HG03196 (cell line): ENCODE measurements at regions not wholly inside any gene's neighbourhood (a gene's known extent, or its start where the extent isn't known, plus 50 kb on each side); places are given as distances from the start of the nearest gene placed in this dataset.

ENCODE experiments used
- ATAC-seq: cut with Tn5 transposase; IDR thresholded peaks from one replicate; pipeline ENCODE4 v1.9.1; 2021; ENCODE audit not compliant: unreplicated experiment

DNA sequence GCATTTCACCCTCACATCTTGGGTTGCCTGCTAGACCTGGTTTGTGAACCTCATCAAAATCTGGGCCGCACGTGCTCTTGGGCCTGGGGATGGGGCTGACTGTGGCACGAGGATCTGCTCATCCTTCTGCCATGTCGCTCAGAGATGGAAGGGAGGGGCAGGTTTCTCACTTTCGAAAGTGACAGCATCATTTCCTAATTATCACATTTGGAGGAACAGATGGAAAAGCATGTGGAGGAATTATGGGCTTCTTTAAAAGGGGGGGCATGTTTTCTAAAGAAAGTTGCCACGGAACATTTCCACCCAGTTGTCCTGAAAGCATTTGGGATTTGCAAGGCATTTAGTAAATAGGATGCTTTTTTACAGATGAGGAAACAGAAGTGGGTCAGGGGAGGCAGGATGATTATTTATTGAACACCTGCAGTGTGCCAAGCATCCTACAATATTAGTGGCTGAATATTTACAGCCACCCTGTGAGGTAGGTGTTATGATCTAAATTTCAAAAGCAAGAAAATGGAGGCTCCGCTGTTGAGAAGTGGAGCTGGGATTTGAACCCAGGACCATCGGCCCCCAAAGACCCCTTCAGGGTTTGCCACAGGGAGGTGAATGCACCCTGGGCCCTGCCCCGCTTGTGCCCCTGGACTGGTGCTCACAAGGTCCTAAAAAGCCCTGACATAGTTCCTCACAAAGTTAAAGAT lies 104.2 kb upstream of the MYCN start:
- ATAC-seq, result no peak

DNA sequence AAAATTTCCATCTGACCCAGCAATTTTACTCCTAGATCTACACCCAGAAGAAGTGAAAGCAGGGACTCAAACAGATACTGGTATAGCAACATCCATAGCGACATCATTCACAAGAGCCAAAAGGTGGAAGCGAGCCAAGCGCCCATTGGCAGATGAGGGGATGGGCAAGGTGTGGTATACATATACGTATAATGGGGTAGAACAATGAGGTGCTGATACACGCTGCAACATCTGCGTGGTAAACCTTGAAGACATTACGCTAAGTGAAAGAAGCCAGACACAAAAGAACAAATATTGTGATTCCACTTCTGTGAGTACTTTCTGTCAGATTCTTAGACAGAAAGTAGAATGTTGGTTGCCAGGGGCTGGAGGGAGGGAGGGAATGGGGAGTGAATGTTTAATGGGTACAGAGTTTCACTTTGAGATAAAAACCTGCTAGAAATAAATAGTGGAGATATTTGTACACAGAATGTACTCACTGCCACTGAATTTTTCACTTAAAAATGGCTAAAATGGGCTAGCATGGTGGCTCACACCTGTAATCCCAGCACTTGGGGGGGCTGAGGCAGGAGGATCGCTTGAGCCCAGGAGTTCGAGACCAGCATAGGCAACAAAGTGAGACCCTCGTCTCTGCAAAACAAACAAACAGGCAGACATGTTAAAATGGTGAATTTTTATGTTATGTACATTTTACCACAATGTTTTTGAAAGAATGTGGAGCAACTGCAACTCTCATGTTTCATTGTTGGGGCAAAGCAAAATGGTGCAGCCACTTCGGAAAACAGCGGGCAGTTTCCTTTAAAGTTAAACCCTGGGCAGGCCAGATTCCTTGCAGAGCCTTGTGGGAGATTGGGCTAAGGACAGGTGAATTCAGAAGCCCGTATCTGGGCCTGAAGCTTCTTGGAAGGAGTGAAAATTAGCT lies 103.4 kb upstream of the MYCN start:
- ATAC-seq, result no peak

DNA sequence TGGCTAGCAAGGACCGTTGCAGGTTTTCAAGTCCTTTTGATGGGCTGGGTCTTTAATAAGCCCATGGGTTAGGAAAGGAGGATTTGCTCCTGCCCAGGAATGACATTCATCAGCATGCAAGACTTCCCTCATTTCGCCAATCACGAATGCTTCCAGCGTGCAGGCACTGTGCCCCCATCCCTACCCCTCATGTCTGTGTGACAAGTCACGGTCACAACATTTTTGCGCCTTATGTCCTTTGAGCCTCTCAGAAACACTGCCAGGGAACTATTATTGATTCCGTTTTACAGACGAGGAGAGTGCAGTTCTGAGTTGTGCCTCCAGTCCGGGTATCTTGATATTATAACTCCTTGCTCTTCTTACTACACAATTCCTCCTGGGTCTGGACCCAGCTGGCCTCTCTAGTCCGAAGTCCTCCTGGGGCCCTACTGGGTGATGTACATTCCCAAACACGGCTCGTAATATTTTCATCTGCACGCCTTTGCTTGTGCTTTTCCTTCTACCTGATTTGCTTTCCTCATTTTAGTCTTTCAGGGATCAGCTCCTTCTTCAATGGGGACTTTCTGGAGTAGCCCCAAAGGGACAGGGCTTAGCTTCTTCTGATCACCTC lies 101.8 kb upstream of the MYCN start:
- ATAC-seq, result no peak

DNA sequence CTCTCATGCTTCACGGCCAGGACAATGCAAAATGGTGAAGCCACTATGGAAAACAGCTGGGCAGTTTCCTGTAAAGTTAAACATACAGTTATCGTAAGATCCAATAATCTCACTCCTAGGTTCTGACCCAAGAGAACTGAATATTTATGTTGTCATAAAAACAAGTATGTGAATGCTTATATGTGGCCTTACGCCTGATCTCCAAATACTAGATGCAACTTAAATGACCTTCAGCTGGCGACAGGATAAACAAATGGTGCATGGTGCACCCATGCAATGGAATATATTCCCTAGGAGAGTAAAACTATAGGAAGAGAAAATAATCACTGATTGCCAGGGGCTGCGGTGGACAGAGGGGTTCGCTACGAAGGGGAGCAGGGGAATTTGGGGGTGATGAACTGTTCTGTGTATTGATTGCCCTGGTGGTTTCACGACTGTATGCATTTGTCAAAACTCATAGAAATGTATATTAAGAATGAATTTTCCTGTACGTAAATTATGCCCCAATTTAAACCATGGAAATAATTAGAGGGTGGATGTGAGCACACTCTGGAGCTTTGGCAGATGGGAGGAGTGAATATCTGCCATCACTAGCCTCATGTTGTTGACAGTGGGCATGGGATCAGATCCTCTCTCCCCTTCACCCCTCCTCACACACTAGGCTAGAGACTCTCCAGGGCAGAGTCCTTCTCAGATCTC lies 100.8 kb upstream of the MYCN start:
- ATAC-seq, result no peak

DNA sequence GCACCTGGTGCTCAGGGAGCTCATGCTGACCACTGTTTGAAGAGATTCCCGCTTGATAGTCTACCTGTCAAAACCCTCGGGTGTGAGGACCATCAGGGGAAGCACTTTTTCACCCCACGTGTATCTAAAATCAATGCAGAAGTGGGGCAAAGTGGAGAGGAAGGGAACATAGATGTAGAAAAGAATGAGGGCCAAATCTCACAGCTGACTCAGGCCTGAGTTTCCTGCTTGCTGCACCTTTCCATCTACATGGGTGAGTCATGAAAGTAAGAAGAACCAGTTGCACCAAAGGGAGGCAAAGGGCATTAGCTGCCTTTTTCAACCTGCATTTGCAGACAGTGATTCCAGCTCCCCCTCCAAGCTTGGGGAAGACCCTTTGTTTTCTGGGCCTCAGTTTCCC lies 100.2 kb upstream of the MYCN start:
- ATAC-seq, result no peak

DNA sequence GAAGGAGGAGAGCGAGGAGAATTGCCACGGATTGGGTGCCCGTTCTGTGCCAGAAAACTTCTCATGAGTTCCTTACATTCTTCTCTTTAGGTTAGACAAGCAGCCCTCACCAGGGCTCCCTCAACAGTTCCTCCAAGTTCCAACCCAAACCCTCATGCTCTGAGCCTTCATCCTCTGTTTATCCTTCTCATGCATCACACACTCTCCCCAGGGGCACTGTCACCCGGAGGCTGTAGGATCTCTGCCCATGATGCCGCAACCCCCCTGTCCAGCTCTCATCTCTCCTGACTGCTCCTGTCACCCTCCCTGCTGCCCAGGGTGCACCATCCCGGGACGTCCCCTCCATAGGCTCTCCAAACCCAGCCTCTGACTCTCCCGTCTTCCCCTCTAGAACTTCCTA lies 99.4 kb upstream of the MYCN start:
- no peak for ATAC-seq

DNA sequence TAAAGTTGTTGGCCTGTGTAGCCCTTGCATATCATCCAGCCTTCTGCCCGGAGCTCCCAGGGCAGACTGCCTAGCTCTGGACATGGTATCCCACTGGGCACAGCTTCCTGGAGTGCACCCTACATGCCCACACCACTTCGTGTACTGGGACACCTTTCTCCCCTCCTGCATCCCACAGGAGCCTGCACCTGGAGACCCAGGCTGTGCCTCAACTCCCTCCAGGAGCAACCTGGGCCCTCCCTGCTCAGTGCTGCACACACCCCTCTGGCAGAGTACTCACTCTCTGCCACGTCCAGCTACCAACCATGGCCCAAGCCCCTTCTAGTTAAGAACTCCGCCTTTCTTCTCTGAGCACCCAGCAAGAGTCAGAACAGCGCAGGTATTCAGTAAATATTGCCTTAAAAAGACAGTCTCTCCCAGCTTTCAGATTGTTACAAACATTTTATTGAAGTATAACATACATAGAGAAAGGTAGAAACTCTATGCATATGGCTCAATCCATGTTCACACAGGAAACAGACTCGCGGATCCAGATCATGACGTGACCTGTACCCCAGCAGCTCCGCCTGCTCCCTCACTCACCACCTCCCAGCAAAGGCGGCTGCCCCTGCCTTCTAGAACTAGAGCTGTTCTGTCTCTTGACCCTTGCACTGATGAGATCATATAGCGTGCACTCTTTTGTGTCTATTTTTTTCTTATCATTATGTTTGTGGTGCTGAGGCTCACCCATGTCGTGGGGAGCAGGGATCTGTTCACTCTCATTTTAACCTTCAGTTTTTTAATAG lies 98.4 kb upstream of the MYCN start:
- no peak for ATAC-seq

DNA sequence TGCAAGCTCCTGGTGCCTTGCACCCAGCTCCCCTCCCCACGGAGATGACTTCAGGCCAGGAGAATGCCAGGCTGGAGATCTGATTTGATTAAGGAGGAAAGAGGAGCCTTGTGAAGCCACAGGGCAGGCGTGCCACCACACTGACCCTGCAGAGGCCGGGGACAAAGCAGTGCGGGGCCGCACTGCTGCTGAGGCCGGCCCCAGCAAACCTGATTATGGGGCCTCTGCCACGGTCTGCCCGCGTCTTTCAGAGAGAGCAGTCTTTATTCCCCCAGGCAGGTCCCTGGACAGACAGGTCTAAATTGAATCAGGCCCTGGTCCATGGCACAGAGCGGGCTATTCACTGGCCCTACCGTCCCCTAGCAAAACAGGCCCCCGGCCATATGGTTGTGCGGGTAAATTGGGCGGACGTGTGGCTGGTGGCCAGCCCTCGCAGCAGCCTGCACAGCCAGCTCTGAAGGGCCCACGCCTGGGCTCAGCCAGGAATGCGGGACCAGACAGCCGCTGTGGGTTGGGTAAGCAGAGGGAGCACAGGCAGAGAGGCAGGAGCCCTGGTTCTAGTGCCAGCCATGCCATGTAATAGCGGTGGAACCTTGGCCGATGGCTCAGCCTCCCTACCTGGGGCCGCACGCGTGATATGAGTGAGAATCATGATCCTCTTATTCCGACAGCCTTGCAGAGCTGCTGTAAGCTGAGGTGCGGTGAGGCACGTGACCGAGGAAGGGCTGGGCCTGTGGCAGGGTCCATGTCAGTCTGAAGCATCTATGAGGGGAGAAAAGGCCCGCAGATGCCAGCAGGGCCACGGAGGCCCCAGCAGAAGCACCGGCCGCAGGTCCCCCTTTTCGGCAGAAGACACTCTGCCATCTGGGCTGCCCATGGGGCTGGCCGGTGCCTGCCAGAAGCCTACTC lies 97.3 kb upstream of the MYCN start:
- ATAC-seq, result no peak

DNA sequence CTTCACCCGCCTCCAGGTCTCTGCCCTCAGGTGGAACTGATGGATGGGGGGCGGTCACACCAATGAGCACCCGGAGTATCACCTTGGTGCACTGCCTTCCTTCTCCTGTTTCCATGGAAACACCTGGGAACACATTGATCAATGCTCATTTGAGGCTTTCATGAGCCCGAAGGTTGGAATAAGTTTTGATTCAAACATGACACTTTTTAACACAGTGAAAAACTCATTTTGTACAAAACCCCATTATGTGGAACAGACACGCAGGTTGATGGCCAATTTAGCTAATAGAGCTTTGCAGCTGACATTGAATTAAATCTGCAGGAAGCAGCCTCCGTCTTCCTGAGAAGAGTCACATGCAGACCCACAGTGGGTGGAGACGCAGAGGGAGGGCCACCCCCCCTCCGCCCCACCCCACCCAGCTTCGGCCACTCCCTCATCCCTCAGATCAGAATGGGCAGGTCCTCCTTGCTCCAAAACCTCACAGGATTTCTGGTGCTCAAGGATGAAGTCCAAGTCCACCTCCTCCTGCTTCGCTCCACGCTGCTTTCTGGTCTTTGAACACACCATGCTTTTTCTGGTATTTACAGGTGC lies 96.0 kb upstream of the MYCN start:
- no peak for ATAC-seq

DNA sequence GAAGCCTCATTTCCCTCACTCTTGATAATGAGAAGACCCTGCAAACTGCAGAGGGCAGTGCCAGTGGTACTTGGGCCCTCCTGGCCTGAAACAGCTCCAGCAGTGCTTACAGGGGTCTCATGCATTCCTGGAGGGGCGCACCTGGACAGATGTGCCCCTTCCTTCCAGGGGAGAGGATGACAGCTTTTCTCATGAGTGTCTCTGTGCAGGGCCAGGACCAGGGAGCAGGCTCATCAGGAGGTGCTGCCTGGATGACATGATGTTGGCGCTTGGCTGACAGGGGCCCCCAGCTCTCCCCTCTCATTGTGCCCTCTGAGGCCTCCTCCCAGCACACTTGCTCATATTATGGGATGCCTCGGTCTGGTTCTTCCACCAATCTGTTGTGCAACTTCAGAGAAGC lies 95.1 kb upstream of the MYCN start:
- no peak for ATAC-seq

DNA sequence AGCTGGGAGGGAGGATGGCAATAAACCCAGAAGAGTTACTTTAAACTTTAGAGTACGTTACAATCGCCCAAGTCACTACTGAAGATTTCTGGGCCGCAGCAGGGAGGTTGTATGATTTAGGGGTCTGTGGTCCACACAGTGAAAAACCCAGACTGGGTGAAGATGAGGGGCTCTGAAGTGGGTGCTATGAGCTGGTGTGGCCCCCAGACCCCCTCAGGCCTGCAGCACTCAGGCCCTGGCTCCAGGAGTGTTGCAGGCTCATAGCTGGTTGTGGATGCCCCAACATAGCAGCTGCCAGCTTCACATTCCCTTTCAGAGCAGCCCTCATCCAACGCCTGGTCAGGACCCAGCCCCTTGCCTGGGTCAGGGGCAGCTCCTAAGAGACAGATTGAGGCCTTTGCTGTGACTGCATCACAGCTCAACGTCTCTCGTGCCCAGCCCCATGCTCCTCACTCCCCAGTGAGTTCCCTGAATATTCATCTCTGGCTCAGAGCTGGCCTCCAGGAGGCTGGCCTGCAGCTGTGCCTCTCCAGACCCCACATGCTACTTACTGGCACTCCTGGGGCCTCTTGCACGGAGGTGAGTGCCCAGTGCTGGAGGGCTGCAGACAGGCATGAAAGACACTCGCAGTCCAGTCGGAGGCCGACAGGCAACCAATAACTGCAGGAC lies 94.5 kb upstream of the MYCN start:
- ATAC-seq, result no peak

DNA sequence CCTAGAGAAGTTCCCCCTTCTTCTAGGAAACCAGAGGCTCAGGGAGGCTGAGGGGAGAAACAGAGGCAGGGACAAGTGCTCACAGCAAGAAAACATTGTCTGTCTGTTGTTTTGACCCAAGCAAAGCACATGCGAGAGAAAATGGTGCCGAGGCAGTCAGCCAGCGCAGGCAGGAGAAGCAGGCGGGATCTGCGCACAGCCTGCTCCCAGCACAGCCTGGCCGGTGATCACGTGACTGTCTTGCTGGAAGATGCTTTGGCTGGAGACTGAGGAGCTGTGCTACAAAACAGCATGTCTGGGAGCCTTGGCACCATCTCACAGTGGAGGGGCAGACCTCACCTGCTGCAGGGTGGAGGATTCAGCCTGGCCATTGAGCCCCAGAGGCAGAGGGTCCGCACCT lies 93.7 kb upstream of the MYCN start:
- ATAC-seq, result no peak

DNA sequence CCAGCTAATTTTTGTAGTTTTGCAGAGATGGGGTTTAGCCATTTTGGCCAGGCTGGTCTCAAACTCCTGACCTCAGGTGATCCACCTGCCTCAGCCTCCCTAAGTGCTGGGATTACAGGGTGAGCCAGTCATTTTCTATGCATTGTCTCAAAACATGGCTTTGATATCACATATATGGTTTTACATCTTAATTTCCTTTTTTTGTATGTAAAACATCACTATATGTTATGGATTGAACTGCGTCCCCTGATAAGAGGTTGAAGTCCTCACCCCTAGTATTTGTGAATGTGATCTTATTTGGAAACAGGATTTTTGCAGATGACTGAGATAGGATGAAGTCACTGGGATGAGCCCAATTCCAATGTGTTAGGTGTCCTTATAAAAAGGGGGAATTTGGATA lies 89.8 kb upstream of the MYCN start:
- ATAC-seq, result no peak

DNA sequence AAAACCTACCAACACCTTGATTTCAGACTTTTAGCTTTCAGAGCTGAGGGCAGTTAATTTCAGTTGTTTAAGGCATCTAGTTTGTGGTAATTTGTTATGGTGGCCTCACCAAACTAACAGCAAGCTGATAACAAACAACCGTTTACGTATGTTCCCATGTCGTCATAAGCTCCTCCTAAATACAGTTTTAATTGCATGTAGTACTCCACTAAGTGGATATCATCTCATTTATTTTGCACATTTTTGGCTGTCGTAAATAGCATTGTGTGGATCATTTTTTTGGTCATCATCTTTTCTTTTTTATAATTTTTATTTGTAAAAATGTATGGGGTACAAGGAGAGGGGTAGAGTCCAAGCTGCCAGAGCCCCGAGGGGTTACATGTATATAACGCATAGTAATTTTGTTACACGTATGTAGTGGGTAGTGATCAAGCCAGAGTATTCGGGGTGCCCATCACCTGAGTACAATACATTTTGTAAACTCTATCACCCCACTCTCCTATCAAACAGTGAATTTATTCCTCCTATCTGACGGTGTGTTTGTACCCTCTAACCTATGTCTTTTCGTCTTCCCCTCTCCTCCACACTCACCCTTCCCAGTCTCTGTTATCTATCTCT lies 89.2 kb upstream of the MYCN start:
- ATAC-seq, result no peak

DNA sequence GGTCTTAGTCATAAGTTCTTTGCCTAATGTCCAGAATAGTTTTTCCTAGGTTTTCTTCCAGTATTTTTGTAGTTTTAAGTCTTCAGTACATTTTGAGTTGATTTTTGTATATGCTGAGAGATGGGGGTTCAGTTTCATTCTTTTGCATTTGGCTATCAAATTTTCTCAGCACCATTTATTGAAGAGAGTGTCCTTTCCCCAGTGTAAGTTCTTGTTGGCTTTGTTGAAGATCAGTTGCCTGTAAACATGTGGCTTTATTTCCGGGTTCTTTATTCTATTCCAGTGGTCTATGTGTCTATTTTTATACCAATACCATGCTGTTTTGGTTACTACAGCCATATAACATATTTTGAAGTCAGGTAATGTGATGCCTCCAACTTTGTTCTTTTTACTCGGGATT lies 87.5 kb upstream of the MYCN start:
- no peak for ATAC-seq

DNA sequence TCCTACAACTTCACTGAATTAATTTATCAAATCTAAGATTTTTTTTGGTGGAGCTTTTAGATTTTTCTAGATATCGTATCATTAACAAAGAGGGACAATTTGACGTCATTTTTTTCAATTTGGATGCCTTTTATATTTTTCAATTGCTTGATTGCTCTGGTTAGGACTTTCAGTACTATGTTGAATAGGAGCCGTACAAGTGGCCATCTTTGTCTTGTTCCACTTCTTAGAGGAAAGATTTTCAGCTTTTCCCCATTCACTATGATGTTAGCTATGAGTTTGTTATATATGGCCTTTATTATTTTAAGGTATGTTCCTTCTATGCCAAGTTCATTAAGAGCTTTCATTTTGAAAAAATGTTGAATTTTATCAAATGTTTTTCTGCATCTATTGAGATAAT lies 86.4 kb upstream of the MYCN start:
- ATAC-seq, result no peak

DNA sequence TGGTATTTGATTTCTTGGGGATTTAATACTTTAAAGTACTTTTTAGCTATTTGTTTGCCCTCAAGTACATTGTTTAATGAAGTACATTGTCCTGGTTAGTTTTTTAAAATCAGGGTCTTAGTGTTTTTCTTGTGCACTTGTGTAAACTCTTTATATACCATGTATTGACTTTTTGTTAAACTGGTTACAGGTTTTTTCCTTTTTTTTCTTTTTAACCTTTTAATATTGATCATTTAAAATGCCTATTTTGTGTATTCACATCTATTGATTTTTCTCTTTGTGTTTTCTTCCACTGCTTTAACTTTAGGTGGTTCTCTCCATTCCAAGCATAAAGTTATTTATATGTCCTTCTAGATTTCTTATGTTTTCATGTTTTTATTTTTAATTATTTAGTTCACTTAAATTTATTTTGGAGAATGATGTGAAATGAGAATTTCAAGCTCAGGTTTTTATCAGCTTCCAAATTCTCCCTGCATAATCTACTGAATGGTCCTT lies 84.5 kb upstream of the MYCN start:
- ATAC-seq, result no peak

DNA sequence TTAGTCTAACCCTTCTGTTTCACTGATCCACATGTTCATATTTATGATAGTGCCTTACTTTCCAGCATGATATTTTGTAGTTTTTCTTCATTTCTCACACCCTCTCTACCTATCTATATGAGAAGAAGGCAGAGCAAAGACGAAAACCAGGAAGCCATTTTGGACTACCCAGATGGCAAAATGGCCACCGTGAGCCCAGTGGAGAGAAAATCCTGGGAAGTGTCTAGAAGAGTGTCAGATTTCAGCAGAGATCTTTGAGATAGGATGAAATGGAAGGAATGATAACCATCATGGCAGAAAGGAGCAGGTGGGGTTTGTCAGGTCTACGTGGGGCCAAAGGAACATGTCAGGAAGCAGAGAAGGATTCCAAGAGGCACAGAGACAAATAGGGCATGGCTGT lies 84.0 kb upstream of the MYCN start:
- ATAC-seq, result no peak
